MCF 10A (cell line): ENCODE measurements at regions not wholly inside any gene's neighbourhood (a gene's known extent, or its start where the extent isn't known, plus 50 kb on each side); places are given as distances from the start of the nearest gene placed in this dataset.

Experiments
- BruUV-seq: library from RNA; stranded (reverse); fragments of 400-500 nt; replicated peaks from 2 replicates; lab custom pipeline; 2021; lab: Mats Ljungman, UMichigan
- CTCF ChIA-PET: fragments of 300-600 bp; sonication (Branson Sonifier 250); formaldehyde crosslinking; extraction: SDS; loops from one replicate; lab custom pipeline; 2021; ENCODE audit warnings: antibody characterized with exemption, inconsistent platforms; lab: Yijun Ruan, JAX
- POLR2A ChIA-PET: fragments of 300-600, 350-650 bp; sonication (Branson Sonifier 250); formaldehyde crosslinking; extraction: SDS; loops from one replicate; lab custom pipeline; 2020; ENCODE audit warnings: antibody characterized with exemption, inconsistent platforms; lab: Yijun Ruan, JAX
- DNase-seq: peaks from one replicate; pipeline ENCODE4 v3.0.0-alpha.2; 2018; ENCODE audit not compliant: unreplicated experiment
- H3K27ac Mint-ChIP-seq: one replicate; pipeline ENCODE4 v1.8.0; 2022; ENCODE audit warnings: mild to moderate bottlenecking, low read depth, mixed read lengths; ENCODE audit not compliant: unreplicated experiment
- H3K27me3 Mint-ChIP-seq: one replicate; pipeline ENCODE4 v1.8.0; 2022; ENCODE audit warnings: mixed read lengths; ENCODE audit not compliant: insufficient read depth, unreplicated experiment
- H3K36me3 Mint-ChIP-seq: one replicate; pipeline ENCODE4 v1.8.0; 2022; ENCODE audit warnings: mild to moderate bottlenecking, moderate library complexity, mixed read lengths; ENCODE audit not compliant: insufficient read depth, unreplicated experiment
- H3K4me1 Mint-ChIP-seq: one replicate; pipeline ENCODE4 v1.8.0; 2022; ENCODE audit warnings: mixed read lengths; ENCODE audit not compliant: insufficient read depth, unreplicated experiment
- H3K4me3 Mint-ChIP-seq: one replicate; pipeline ENCODE4 v1.8.0; 2022; ENCODE audit warnings: mild to moderate bottlenecking, moderate library complexity, mixed read lengths; ENCODE audit not compliant: unreplicated experiment
- H3K9me3 Mint-ChIP-seq: one replicate; pipeline ENCODE4 v1.8.0; 2022; ENCODE audit warnings: mixed read lengths; ENCODE audit not compliant: unreplicated experiment
- intact Hi-C: fragments of 100-400 bp; cut with micrococcal nuclease; formaldehyde crosslinking; loops from 2 replicates; pipeline ENCODE4 v1.14.1; 2022
- TF ChIP-seq, protein P1 (sequence below): fragments of 200-600 bp; IDR thresholded peaks from one replicate; pipeline ENCODE4 v1.8.0; 2022; ENCODE audit warnings: antibody characterized with exemption, mild to moderate bottlenecking; ENCODE audit not compliant: unreplicated experiment

DNA sequence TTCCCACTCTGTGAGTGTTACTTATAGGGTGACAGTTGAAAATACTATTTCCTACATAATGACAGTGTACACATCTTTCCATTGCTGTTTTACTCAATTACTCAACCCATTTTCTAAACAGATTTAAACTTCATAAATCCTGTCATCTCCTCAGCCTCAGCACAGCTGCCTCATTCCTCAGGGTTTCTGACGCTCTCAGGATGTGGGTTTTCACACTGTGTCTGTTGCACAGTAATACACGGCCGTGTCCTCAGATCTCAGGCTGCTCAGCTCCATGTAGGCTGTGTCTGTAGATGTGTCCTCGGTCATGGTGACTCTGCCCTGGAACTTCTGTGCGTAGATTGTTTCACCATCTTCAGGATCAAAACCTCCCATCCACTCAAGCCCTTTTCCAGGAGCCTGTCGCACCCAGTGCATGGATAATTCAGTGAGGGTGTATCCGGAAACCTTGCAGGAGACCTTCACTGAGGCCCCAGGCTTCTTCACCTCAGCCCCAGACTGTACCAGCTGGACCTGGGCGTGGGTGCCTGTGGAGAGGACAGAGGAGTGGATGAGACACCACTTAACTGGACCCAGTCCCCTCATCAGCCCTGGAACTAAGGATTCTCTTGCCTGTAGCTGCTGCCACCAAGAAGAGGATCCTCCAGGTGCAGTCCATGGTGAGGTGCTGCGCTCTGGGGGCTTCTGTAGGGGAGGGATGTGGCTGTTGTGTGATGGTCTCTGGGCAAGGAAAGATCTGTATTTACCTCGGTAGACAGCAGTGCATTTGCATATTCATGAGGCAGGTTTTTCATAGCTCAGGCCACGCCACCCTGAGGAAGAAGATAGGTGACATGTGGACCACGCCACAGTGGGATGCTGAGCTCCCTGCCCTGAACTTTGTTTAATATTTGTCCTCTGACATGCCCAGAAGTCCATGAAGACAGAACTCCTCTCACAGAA lies 750.2 kb downstream of the TMEM121 start:
- ChIA-PET CTCF (interaction anchor here (0.7 to 1.9 kb wide), 3 partner anchors 13 to 443 kb away, joined by 3 to 7 read pairs (median 3); no protein-coding TSS in a partner anchor), POLR2A (no interaction called here)
- TF ChIP-seq, protein P1, sequence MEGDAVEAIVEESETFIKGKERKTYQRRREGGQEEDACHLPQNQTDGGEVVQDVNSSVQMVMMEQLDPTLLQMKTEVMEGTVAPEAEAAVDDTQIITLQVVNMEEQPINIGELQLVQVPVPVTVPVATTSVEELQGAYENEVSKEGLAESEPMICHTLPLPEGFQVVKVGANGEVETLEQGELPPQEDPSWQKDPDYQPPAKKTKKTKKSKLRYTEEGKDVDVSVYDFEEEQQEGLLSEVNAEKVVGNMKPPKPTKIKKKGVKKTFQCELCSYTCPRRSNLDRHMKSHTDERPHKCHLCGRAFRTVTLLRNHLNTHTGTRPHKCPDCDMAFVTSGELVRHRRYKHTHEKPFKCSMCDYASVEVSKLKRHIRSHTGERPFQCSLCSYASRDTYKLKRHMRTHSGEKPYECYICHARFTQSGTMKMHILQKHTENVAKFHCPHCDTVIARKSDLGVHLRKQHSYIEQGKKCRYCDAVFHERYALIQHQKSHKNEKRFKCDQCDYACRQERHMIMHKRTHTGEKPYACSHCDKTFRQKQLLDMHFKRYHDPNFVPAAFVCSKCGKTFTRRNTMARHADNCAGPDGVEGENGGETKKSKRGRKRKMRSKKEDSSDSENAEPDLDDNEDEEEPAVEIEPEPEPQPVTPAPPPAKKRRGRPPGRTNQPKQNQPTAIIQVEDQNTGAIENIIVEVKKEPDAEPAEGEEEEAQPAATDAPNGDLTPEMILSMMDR, result no peak
- H3K27ac Mint-ChIP-seq, result no peak overlapping the region
- BruUV-seq, result no TSS peak
- H3K36me3 Mint-ChIP-seq, result no peaks in the 10 kb centered on the region
- intact Hi-C loops, result no loop called here
- H3K9me3 Mint-ChIP-seq, result no peaks in the 10 kb centered on the region
- H3K4me1 Mint-ChIP-seq, result no peaks in the 10 kb centered on the region
- peaks cover 48% of the 10 kb centered on the region for H3K27me3 Mint-ChIP-seq
- DNase-seq, result no peak
- no peak overlapping the region for H3K4me3 Mint-ChIP-seq

DNA sequence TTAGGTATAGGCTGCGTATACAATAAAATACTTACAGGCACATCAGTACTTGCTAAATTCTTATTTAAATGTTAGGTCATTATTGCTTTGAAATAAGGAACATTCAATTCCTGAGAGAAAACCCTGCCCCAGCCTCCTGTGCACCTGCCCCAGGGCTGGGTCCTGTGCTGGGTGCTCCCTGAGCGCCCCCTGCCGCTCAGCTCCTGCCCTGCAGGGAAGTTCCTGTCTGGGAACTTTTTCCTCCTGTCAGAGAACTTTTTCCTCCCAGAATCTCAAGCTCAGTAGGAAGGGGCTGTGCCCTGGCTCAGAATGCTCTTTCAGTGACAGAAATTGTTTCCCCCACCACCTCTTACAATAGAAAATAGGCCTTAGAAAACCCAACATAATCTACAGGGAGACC lies 751.1 kb downstream of the TMEM121 start:
- H3K36me3 Mint-ChIP-seq, result no peaks in the 10 kb centered on the region
- H3K9me3 Mint-ChIP-seq, result no peaks in the 10 kb centered on the region
- no TSS peak for BruUV-seq
- intact Hi-C loops, result no loop called here
- H3K4me3 Mint-ChIP-seq, result no peak overlapping the region
- peaks cover 39% of the 10 kb centered on the region for H3K27me3 Mint-ChIP-seq
- no peaks in the 10 kb centered on the region for H3K4me1 Mint-ChIP-seq
- H3K27ac Mint-ChIP-seq, result no peak overlapping the region
- ChIA-PET POLR2A (no interaction called here), CTCF (interaction anchor here (0.8 to 1.9 kb wide), 4 partner anchors 12 to 20 kb away, joined by 3 to 7 read pairs (median 4); no protein-coding TSS in a partner anchor)
- TF ChIP-seq, protein P1, result peak; percentile 67
- peak; percentile 30 for DNase-seq

DNA sequence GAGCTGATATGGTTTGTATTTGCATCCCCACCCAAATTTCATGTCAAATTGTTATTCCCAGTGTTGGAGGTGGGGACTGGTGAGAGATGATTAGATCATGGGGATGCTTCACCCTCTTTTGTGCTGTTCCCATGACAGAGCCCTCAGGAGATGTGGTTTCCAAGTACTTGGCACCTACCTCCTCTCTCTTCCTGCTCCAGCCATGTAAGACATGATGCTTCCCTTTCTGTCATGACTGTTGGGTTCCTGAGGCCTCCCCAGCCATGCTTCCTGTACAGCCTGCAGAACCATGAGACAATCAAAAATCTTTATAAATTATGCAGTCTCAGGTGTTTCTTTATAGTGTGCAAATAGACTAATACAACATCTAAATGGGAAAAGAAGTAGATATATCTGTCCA lies 754.5 kb downstream of the TMEM121 start:
- peaks cover 10% of the 10 kb centered on the region for H3K27me3 Mint-ChIP-seq

DNA sequence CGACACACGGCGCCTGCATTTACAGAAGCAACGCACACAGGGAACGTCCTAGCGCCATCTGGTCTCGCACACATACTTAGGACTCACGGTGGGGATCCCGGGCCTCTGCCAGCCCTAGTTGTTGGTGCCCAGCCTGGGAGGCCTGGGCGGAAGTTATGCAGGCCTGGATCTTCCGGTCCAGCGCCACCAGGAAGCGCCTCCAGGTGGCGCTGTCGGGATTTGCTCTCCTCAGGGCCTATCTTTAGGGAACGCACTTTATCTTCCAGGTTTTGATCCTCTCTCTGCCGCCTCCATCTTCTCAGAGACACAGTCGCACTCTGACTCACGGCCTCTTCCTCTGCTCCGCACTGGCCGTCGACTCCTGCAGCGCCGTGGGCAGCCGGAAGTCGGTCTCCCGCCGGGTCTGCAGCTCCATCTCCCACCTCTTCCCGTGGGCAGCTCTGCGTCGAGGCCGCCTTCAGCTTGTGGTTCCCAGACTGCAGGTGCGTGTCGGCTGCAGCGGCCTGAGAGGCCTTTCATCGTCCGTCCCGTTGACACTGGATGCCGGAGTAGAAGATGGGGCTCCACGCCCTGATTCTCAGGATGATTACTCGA lies 760.4 kb downstream of the TMEM121 start:
- Mint-ChIP-seq H3K27me3 (peaks cover 27% of the 10 kb centered on the region), H3K4me1 (no peaks in the 10 kb centered on the region), H3K4me3 (no peak overlapping the region), H3K27ac (no peak overlapping the region), H3K9me3 (no peaks in the 10 kb centered on the region), H3K36me3 (no peaks in the 10 kb centered on the region)
- BruUV-seq, result no TSS peak
- TF ChIP-seq, protein P1, result peak; percentile 41
- ChIA-PET POLR2A (no interaction called here), CTCF (no interaction called here)
- intact Hi-C loops, result no loop called here
- DNase-seq, result peak; percentile 32

More for the DNA sequence above, 754.5 kb downstream of the TMEM121 start:
- no peak for DNase-seq
- ChIA-PET CTCF (no interaction called here), POLR2A (no interaction called here)
- no peak overlapping the region for H3K4me3 Mint-ChIP-seq
- TF ChIP-seq, protein P1, result no peak
- H3K36me3 Mint-ChIP-seq, result no peaks in the 10 kb centered on the region
- H3K9me3 Mint-ChIP-seq, result no peaks in the 10 kb centered on the region
- BruUV-seq, result no TSS peak
- intact Hi-C loops, result no loop called here
- H3K27ac Mint-ChIP-seq, result no peak overlapping the region
- H3K4me1 Mint-ChIP-seq, result no peaks in the 10 kb centered on the region
